SH-SY5Y (cell line): ENCODE measurements at regions not wholly inside any gene's neighbourhood (a gene's known extent, or its start where the extent isn't known, plus 50 kb on each side); places are given as distances from the start of the nearest gene placed in this dataset.
A peak's percentile ranks its signal among the peaks of the same experiment; 100 is the strongest.

ENCODE experiments used
- GATA2 ChIP-seq: IDR thresholded peaks from 2 replicates; pipeline ENCODE4 v1.6.1; 2011; ENCODE audit warnings: mild to moderate bottlenecking, low read depth, low read length
- GATA3 ChIP-seq: IDR thresholded peaks from 2 replicates; pipeline ENCODE4 v1.6.1; 2011; ENCODE audit warnings: low read depth, mild to moderate bottlenecking, low read length, moderate library complexity

GRCh38 chr10:117899181-117899683, 147.5 kb downstream of the RAB11FIP2 start:
- TF ChIP-seq GATA3 (no peak), GATA2 (no peak)

GRCh38 chr10:117900280-117900679, 146.5 kb downstream of the RAB11FIP2 start:
- TF ChIP-seq GATA3 = no peak
- TF ChIP-seq GATA2 = no peak

DNA sequence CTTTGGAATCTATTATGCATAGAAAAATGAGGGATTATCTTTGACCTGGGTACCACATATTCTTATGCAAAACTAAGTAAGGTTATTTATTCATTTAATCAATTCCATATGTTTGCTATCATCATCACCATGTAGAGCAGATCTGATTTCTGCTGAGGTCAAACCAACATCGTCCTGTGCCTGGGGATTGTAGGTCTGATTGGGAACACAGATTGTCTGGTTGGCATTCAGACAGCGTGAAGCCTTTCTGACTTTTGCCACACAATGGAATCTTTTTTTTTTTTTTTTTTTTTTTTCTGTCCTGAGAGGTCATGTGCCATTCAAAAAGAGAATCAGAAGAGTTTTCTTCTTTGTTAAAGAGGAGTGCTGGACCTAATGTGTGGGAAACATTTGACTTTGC, 142.9 kb downstream of the RAB11FIP2 start:
- TF ChIP-seq GATA2 (peak; percentile 66), GATA3 (no peak)

DNA sequence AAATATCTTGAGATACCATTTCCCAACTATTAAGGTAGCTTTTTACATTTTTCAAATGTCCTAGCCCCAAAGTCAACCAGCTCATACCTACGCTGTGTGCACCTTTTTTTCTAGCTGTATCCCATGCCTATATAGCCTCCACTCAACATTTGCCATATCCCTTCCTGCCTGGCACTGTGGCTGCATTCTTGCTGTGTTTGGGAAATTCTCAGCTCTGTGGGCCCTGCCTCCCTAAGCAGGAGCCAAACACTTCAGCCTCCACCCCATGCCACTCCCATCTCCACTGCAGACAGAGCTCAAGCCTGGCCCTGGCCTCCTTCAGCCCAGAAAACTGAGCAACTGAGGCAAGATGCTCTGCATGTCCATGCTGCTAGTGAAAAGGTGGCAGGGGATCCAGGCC, 141.3 kb downstream of the RAB11FIP2 start:
- TF ChIP-seq GATA2 (no peak), GATA3 (no peak)

DNA sequence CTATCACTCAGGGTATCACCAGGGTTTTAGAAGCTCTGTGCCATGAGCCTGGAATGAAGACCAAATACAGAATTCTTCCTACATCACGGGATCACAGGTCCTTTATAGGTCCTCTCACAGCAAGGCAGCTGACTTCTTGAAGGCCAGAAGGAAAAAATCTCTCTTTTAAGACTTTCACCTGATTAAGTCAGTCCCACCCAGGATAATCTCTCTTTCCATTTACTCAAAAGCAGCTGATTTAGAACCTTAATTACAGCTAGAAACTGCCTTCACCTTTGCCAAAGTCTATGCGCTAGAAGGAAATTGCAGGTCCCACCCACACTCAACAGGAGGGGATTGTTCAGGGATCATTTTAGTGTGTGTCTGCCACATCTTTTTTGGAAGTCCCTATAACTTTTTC, 135.1 kb downstream of the RAB11FIP2 start:
- TF ChIP-seq GATA3 (no peak), GATA2 (no peak)

- no peak for TF ChIP-seq GATA3
- no peak for TF ChIP-seq GATA2
Measured at GRCh38 chr10:117914334-117914733, 132.4 kb downstream of the RAB11FIP2 start.

DNA sequence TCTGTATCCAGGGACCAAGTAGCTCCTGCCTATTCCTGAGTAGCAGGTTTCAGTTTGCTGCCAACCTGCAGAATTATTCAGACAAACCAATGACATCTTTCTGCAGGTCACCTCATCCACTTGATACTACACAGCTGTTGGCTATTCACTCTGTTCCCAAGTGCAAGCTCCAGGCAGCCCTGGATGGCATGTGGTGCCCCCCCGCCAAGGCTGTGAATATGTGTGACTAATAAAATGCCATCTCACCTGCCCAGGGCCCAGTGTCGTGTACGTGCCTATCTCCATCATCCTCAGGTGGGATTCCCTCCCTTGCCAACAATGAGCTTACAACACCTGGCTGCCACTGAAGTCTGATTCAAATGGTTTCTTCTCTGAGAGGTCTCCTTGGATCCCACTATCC, 125.8 kb downstream of the RAB11FIP2 start:
- TF ChIP-seq GATA2 = no peak
- TF ChIP-seq GATA3 = no peak

DNA sequence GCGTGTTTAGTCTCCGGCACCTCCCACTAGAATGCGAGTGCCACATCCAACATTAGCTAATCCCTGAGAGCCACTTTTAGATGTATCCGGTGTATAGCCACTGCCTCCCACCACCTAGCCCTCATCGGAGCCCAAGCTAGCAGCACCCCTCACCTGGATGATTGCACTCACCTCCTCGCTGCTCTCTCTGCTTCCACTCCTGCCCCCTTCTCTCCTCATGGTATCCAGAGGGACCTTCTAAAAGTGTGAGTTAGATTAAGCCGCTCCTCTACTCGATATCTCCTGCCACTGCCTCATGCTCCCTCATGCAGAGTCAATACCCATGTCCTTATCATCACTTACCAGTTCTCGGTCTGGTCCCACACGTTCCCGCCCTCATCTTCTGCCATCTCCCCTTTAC, 125.3 kb downstream of the RAB11FIP2 start:
- TF ChIP-seq GATA2 = no peak
- TF ChIP-seq GATA3 = no peak

DNA sequence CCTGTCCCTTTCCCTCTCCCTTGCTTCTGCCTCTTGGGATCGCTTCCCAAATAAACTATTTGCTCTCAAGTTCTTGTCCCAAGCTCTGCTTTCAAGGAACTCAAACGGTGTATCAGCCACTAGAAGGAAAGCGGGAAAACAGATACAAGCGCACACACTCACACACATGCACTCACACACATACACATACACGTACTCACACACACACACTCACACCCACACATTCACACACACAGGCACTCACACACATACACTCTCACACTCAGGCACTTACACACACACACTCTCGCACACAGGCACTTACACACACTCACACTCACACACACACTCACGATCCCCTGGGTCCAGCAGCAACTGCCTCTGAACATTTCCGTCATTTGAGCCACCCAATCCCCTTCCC, 121.9 kb downstream of the RAB11FIP2 start:
- TF ChIP-seq GATA3 = no peak
- no peak for TF ChIP-seq GATA2

DNA sequence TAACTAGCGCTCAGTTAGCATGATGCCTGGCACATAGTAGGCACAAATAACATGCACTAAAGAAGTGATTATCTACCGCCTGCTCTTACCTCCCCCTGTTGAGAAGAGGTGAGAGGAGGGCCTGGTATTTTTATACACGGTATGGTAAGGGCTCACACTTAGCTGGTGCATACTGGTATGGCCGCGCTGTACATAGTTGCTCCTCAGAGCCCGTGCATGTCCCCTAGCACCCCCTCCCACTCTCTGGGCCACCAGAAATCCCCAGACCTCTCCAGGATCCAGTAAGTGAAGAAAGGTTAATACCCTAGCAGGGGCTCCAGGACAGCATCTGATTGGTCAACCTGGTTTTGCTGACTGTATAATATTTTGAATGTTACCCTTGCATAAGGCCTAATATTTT, 121.4 kb downstream of the RAB11FIP2 start:
- TF ChIP-seq GATA3 (no peak), GATA2 (no peak)

GRCh38 chr10:117926491-117926890, 120.2 kb downstream of the RAB11FIP2 start:
- TF ChIP-seq GATA2 = no peak
- TF ChIP-seq GATA3 = no peak

DNA sequence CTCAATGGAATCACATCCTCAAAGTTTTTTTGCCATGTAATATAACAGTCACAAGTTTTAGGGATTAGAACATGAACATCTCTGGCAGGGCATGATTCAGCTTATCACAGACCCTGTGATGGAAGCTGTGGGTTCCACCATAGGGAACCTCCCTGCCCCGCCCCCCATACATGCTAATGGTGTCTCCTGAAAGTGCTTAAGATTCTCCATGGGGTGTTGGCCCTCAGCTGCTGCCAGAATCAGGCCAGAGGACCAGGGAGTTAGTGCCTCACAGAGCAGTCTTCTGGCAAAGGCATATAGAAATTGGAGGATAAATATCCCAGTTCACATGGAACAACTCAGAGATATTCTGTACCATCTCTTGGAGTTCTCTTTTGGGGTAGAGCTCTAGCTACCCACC, 119.4 kb downstream of the RAB11FIP2 start:
- no peak for TF ChIP-seq GATA3
- no peak for TF ChIP-seq GATA2

- TF ChIP-seq GATA2 (no peak), GATA3 (no peak)
Measured at GRCh38 chr10:117927871-117928270, 118.9 kb downstream of the RAB11FIP2 start.

DNA sequence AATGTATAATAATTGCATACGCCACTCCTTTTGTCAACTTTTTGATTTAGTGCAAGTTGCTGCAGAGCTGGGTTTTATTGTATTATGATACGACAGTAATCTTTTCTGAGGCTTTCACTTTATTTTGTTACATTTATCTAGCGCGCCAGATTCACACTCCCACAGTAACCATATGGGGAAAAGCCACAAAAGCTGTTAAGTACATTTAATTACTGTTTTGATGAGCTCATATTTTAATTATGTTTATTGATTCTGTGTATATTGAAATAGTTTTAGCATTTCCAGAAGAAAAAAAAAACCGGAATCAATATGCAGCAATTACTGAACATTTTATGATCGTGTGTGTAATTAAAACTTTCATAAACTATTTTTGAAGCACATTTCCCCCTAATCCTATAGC, 118.5 kb downstream of the RAB11FIP2 start:
- no peak for TF ChIP-seq GATA3
- no peak for TF ChIP-seq GATA2

DNA sequence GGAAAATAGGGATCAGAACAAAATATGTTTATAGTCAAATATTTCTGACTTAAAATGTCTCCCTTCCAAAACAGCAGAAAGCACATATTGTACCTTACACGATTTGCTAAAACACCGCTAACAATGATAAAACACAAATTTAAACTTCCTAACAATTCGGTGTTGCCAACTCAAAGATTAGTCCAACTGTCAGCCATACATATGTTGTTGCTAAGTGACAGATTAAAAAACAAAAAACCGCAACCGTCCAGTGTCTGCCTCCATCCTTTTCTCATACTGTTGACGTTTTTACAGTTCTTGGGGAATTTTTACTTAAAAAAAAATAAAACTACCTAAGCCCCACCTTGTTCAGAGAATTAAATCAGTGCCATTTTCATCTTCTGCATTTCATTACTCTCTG, 118.0 kb downstream of the RAB11FIP2 start:
- TF ChIP-seq GATA3 = no peak
- TF ChIP-seq GATA2 = no peak

- no peak for TF ChIP-seq GATA2
- TF ChIP-seq GATA3 = no peak
Measured at GRCh38 chr10:117929327-117930067, 117.2 kb downstream of the RAB11FIP2 start.

DNA sequence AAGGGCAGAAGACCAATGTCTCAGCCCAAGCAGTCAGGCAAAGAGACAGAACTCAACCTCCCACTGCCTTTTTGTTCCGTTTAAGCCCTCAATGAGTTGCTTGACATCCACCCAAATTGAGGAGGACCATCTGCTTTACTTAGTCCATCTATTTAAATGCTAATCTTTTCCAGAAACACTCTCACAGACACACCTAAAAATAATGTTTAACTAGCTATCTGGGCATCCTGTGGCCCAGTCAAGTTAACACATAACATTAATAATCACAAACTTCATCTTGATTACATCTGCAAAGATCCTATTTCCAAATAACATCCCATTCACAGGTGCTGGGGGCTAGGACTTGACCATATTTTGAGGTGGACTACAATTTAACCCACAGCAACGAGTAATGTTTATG, 115.7 kb downstream of the RAB11FIP2 start:
- TF ChIP-seq GATA3 = no peak
- TF ChIP-seq GATA2 = no peak
